SK-N-SH treated with all-trans-retinoic acid at 6 μM for 48 hours (cell line): ENCODE measurements at regions not wholly inside any gene's neighbourhood (a gene's known extent, or its start where the extent isn't known, plus 50 kb on each side); places are given as distances from the start of the nearest gene placed in this dataset.

Source experiments
- ARNTL ChIP-seq: fragments of 450-650 bp; formaldehyde crosslinking; IDR thresholded peaks from 2 replicates; pipeline ENCODE4 v1.5.0; 2020; ENCODE audit warnings: low read depth, mild to moderate bottlenecking, moderate library complexity, borderline replicate concordance
- BACH2 ChIP-seq: fragments of 250-450 bp; sonication (Bioruptor Pico); IDR thresholded peaks from 2 replicates; pipeline ENCODE4 v1.9.0; 2021; ENCODE audit warnings: mild to moderate bottlenecking, borderline replicate concordance
- CREB5 ChIP-seq: fragments of 250-450 bp; sonication (Bioruptor Pico); IDR thresholded peaks from 2 replicates; pipeline ENCODE4 v1.5.1; 2020; ENCODE audit warnings: low read depth, mild to moderate bottlenecking, moderate library complexity
- ESRRG ChIP-seq: fragments of 250-450 bp; sonication (Bioruptor Pico); IDR thresholded peaks from 2 replicates; pipeline ENCODE4 v1.6.1; 2021; ENCODE audit warnings: mild to moderate bottlenecking
- ISL1 ChIP-seq: fragments of 250-450 bp; sonication (Bioruptor Pico); IDR thresholded peaks from 2 replicates; pipeline ENCODE4 v2.1.2; 2022; ENCODE audit warnings: mild to moderate bottlenecking, moderate library complexity
- PATZ1 ChIP-seq: fragments of 250-450 bp; sonication (Bioruptor Pico); IDR thresholded peaks from 2 replicates; pipeline ENCODE4 v1.8.0; 2020; ENCODE audit warnings: mild to moderate bottlenecking, moderate library complexity, borderline replicate concordance
- TOX ChIP-seq: fragments of 250-450 bp; sonication (Bioruptor Pico); IDR thresholded peaks from 2 replicates; pipeline ENCODE4 v1.8.0; 2021; ENCODE audit warnings: mild to moderate bottlenecking, moderate library complexity, borderline replicate concordance
- ZC3H10 ChIP-seq: fragments of 250-450 bp; sonication (Bioruptor Pico); IDR thresholded peaks from 2 replicates; pipeline ENCODE4 v1.5.1; 2021; ENCODE audit warnings: mild to moderate bottlenecking, moderate library complexity
- ZFP30 ChIP-seq: fragments of 450-650 bp; formaldehyde crosslinking; IDR thresholded peaks from 2 replicates; pipeline ENCODE4 v1.5.0; 2022; ENCODE audit warnings: mild to moderate bottlenecking, moderate library complexity
- TF ChIP-seq, protein P1 (sequence below): fragments of 250-450 bp; sonication (Bioruptor Pico); IDR thresholded peaks from 2 replicates; pipeline ENCODE4 v1.8.0; 2021; ENCODE audit warnings: low read depth, mild to moderate bottlenecking, moderate library complexity, borderline replicate concordance
- TF ChIP-seq, protein P2 (sequence below): fragments of 250-450 bp; sonication (Bioruptor Pico); IDR thresholded peaks from 2 replicates; pipeline ENCODE4 v1.5.0; 2020; ENCODE audit warnings: mild to moderate bottlenecking, moderate library complexity

GRCh38 chr21:22468893-22469292 lies 1470.7 kb downstream of the NCAM2 start:
- TF ChIP-seq TOX (CRISPR knock-in tag) (no peak), PATZ1 (no peak), ARNTL (CRISPR knock-in tag) (no peak), CREB5 (CRISPR knock-in tag) (no peak), ZC3H10 (CRISPR knock-in tag) (no peak), BACH2 (CRISPR knock-in tag) (no peak), ZFP30 (no peak), ESRRG (CRISPR knock-in tag) (no peak), ISL1 (CRISPR knock-in tag) (no peak)
- TF ChIP-seq, protein P1, sequence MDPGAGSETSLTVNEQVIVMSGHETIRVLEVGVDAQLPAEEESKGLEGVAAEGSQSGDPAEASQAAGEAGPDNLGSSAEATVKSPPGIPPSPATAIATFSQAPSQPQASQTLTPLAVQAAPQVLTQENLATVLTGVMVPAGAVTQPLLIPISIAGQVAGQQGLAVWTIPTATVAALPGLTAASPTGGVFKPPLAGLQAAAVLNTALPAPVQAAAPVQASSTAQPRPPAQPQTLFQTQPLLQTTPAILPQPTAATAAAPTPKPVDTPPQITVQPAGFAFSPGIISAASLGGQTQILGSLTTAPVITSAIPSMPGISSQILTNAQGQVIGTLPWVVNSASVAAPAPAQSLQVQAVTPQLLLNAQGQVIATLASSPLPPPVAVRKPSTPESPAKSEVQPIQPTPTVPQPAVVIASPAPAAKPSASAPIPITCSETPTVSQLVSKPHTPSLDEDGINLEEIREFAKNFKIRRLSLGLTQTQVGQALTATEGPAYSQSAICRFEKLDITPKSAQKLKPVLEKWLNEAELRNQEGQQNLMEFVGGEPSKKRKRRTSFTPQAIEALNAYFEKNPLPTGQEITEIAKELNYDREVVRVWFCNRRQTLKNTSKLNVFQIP, result no peak
- TF ChIP-seq, protein P2, sequence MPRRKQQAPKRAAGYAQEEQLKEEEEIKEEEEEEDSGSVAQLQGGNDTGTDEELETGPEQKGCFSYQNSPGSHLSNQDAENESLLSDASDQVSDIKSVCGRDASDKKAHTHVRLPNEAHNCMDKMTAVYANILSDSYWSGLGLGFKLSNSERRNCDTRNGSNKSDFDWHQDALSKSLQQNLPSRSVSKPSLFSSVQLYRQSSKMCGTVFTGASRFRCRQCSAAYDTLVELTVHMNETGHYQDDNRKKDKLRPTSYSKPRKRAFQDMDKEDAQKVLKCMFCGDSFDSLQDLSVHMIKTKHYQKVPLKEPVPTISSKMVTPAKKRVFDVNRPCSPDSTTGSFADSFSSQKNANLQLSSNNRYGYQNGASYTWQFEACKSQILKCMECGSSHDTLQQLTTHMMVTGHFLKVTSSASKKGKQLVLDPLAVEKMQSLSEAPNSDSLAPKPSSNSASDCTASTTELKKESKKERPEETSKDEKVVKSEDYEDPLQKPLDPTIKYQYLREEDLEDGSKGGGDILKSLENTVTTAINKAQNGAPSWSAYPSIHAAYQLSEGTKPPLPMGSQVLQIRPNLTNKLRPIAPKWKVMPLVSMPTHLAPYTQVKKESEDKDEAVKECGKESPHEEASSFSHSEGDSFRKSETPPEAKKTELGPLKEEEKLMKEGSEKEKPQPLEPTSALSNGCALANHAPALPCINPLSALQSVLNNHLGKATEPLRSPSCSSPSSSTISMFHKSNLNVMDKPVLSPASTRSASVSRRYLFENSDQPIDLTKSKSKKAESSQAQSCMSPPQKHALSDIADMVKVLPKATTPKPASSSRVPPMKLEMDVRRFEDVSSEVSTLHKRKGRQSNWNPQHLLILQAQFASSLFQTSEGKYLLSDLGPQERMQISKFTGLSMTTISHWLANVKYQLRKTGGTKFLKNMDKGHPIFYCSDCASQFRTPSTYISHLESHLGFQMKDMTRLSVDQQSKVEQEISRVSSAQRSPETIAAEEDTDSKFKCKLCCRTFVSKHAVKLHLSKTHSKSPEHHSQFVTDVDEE (CRISPR knock-in tag), result no peak
